GM12801 (cell line): ENCODE measurements at regions not wholly inside any gene's neighbourhood (a gene's known extent, or its start where the extent isn't known, plus 50 kb on each side); places are given as distances from the start of the nearest gene placed in this dataset.

Source experiments
- CTCF ChIP-seq: IDR thresholded peaks from one replicate; pipeline ENCODE4 v1.5.1; 2011; ENCODE audit warnings: control low read depth; ENCODE audit not compliant: insufficient read length; ENCODE audit errors: extremely low read depth

- TF ChIP-seq CTCF = no peak
Observed at GRCh38 chr10:33052263-33052875, 94.3 kb upstream of the ITGB1 start.

GRCh38 chr10:33048223-33048622, 90.2 kb upstream of the ITGB1 start:
- no peak for TF ChIP-seq CTCF

- TF ChIP-seq CTCF = no peak
Observed at GRCh38 chr10:33047655-33048054, 89.6 kb upstream of the ITGB1 start.

DNA sequence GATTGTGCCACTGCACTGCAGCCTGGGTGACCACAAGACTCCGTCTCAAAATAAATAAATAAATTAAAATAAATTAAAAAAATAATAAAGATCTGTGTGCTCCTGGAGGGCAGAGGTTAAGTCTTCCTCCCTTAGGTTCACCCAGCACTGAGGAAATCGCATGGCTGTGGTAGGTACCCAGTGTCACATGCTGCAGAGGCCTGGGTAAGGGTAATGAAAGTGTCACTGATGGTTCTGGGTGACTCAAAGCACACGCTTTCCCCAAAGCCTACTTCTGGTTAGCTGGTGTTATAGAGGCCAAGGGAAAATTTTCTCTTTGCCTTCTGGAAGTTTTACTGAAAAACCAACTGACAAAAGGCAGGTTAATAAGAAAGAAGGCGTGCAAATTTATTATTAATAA, 88.8 kb upstream of the ITGB1 start:
- TF ChIP-seq CTCF = no peak

GRCh38 chr10:33045421-33045820, 87.4 kb upstream of the ITGB1 start:
- TF ChIP-seq CTCF = no peak

GRCh38 chr10:33042565-33042964, 84.5 kb upstream of the ITGB1 start:
- TF ChIP-seq CTCF = no peak

DNA sequence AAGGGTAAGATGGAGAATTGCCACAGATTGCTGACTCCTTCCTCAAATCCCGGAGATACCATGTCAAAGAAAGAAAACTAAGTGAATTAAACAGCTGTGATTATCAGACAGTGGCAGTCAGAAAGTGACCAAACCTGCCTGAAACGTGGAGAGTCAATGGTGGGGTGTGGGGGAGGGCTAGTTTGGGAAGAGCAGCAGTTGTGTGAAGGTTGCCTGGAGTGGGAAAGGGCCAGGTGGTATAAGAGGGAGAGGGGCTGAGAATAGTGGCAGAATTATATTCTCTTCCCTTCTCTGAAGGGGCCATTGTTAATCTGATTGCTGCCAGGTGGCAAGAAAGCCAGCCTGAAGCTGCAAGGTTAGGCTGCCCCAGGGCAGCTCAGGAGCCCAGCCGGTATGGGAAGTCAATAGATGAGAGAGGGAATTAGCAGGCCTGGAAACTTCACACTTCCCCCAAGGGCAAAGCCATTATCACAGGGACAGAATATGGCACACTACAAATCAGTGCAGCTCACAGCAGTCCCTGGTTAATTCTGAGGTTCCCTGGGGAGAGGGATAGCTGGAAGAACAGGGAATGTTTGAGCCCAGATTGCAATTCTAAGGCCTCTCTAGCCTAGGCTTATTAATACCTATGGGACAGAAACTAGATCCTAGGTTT, 83.9 kb upstream of the ITGB1 start:
- no peak for TF ChIP-seq CTCF

- no peak for TF ChIP-seq CTCF
Observed at GRCh38 chr10:33040436-33040835, 82.4 kb upstream of the ITGB1 start.
